Astrocyte (in vitro differentiated cells and primary cell): ENCODE measurements at regions not wholly inside any gene's neighbourhood (a gene's known extent, or its start where the extent isn't known, plus 50 kb on each side); places are given as distances from the start of the nearest gene placed in this dataset.
"Not testable (repeated sequence)": the region's sequence is repeated elsewhere in the genome, so short reads cannot be mapped to it uniquely, and the experiment has no call there.

Experiments used
- DNase-seq: peaks from one replicate; pipeline ENCODE4 v3.0.0-alpha.2; 2010; ENCODE audit warnings: low read depth
- FAIRE-seq: peaks from 2 replicates; lab custom pipeline; 2011; peaks lifted over from hg19 to GRCh38; lab: Jason Lieb, UNC
- H2AFZ ChIP-seq: 2 replicates; pipeline ENCODE4 v1.6.0; 2012; ENCODE audit warnings: low read depth, low read length, inconsistent platforms
- H3K27ac ChIP-seq: 2 replicates; pipeline ENCODE4 v1.5.1; 2011; ENCODE audit warnings: low read depth, low read length, inconsistent platforms
- H3K27me3 ChIP-seq: 2 replicates; pipeline ENCODE4 v1.6.0; 2011; ENCODE audit warnings: low read length, inconsistent platforms; ENCODE audit not compliant: insufficient read depth
- H3K36me3 ChIP-seq: 2 replicates; pipeline ENCODE4 v1.5.1; 2011; ENCODE audit warnings: low read length, inconsistent platforms; ENCODE audit not compliant: insufficient read depth
- H3K4me1 ChIP-seq: 2 replicates; pipeline ENCODE4 v1.5.1; 2011; ENCODE audit warnings: low read length, inconsistent platforms; ENCODE audit not compliant: insufficient read depth
- H3K4me2 ChIP-seq: 2 replicates; pipeline ENCODE4 v1.6.0; 2012; ENCODE audit warnings: low read length, inconsistent platforms
- H3K4me3 ChIP-seq: 2 replicates; pipeline ENCODE4 v1.5.1; 2011; ENCODE audit warnings: low read depth, mild to moderate bottlenecking, low read length, inconsistent platforms; ENCODE audit not compliant: insufficient read depth
- H3K79me2 ChIP-seq: 2 replicates; pipeline ENCODE4 v1.6.0; 2012; ENCODE audit warnings: mild to moderate bottlenecking, low read length, inconsistent platforms; ENCODE audit not compliant: insufficient read depth
- H3K9ac ChIP-seq: 2 replicates; pipeline ENCODE4 v1.6.0; 2012; ENCODE audit warnings: mild to moderate bottlenecking, low read length, inconsistent platforms
- H3K9me3 ChIP-seq: 2 replicates; pipeline ENCODE4 v1.5.1; 2012; ENCODE audit warnings: low read depth, mild to moderate bottlenecking, low read length, inconsistent platforms; ENCODE audit not compliant: insufficient read depth
- H4K20me1 ChIP-seq: 2 replicates; pipeline ENCODE4 v1.6.0; 2012; ENCODE audit warnings: low read length, inconsistent platforms; ENCODE audit not compliant: insufficient read depth
- H3K27ac Mint-ChIP-seq: one replicate; pipeline ENCODE4 v1.8.0; 2021; ENCODE audit warnings: mild to moderate bottlenecking, mixed read lengths; ENCODE audit not compliant: unreplicated experiment
- H3K27me3 Mint-ChIP-seq: one replicate; pipeline ENCODE4 v1.8.0; 2021; ENCODE audit warnings: low read depth, mixed read lengths; ENCODE audit not compliant: unreplicated experiment
- H3K36me3 Mint-ChIP-seq: one replicate; pipeline ENCODE4 v1.8.0; 2021; ENCODE audit warnings: low read depth, mixed read lengths; ENCODE audit not compliant: unreplicated experiment
- H3K4me1 Mint-ChIP-seq: one replicate; pipeline ENCODE4 v1.8.0; 2021; ENCODE audit warnings: low read depth, mixed read lengths; ENCODE audit not compliant: unreplicated experiment
- H3K4me3 Mint-ChIP-seq: one replicate; pipeline ENCODE4 v1.8.0; 2021; ENCODE audit warnings: mild to moderate bottlenecking, moderate library complexity, mixed read lengths; ENCODE audit not compliant: unreplicated experiment
- H3K9me3 Mint-ChIP-seq: one replicate; pipeline ENCODE4 v1.8.0; 2021; ENCODE audit warnings: mild to moderate bottlenecking, mixed read lengths; ENCODE audit not compliant: unreplicated experiment
- CTCF ChIP-seq: IDR thresholded peaks from 2 replicates; pipeline ENCODE4 v1.5.1; 2011; ENCODE audit warnings: low read depth, mild to moderate bottlenecking, inconsistent platforms, low read length, moderate library complexity; ENCODE audit not compliant: insufficient read depth
- EZH2 ChIP-seq: IDR thresholded peaks from 2 replicates; pipeline ENCODE4 v1.6.1; 2012; ENCODE audit warnings: mild to moderate bottlenecking, low read length, inconsistent platforms; ENCODE audit not compliant: insufficient read depth

GRCh38 chr12:72178244-72178643, 93.9 kb upstream of the TRHDE start:
- Histone ChIP-seq H3K9ac (no peak overlapping the region), H3K27me3 (no peaks in the 10 kb centered on the region), H3K4me1 (no peaks in the 10 kb centered on the region), H3K9me3 (no peaks in the 10 kb centered on the region), H3K27ac (no peak overlapping the region), H3K79me2 (no peaks in the 10 kb centered on the region), H4K20me1 (no peaks in the 10 kb centered on the region), H2AFZ (no peak overlapping the region), H3K36me3 (no peaks in the 10 kb centered on the region), H3K4me2 (no peak overlapping the region), H3K4me3 (no peak overlapping the region)
- no peaks in the 10 kb centered on the region for H3K36me3 Mint-ChIP-seq
- H3K9me3 Mint-ChIP-seq, result no peaks in the 10 kb centered on the region
- no peaks in the 10 kb centered on the region for H3K27me3 Mint-ChIP-seq
- no peak for DNase-seq
- no peak for TF ChIP-seq EZH2
- no peak for TF ChIP-seq CTCF
- H3K27ac Mint-ChIP-seq, result no peak overlapping the region
- H3K4me1 Mint-ChIP-seq, result no peaks in the 10 kb centered on the region
- no peak overlapping the region for H3K4me3 Mint-ChIP-seq
- no peak for FAIRE-seq

DNA sequence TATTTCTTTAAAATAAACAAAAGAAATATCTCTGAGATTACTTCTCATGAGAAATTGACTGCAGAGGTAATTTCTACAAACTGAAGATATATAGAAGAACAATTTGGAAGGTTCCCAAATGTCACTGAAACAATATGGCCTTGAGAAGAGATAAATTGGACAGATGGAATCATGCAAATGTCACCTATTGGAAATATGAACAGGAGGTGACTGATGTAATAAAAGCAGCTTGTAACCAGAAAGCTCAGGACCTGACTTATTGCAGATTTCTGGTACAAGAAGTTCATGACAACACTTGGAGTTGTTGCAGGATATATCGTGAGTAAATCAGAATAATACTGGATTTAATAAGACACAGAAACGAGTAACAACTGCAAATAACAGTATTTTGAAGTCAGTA, 93.3 kb upstream of the TRHDE start:
- DNase-seq, result no peak
- H3K9me3 ChIP-seq, result no peaks in the 10 kb centered on the region
- H3K27ac ChIP-seq, result no peak overlapping the region
- H2AFZ ChIP-seq, result no peak overlapping the region
- Mint-ChIP-seq H3K27me3 (no peaks in the 10 kb centered on the region), H3K4me3 (no peak overlapping the region), H3K4me1 (no peaks in the 10 kb centered on the region), H3K27ac (no peak overlapping the region), H3K36me3 (no peaks in the 10 kb centered on the region), H3K9me3 (no peaks in the 10 kb centered on the region)
- H4K20me1 ChIP-seq, result no peaks in the 10 kb centered on the region
- no peaks in the 10 kb centered on the region for H3K36me3 ChIP-seq
- no peak overlapping the region for H3K4me3 ChIP-seq
- H3K4me2 ChIP-seq, result no peak overlapping the region
- H3K79me2 ChIP-seq, result no peaks in the 10 kb centered on the region
- no peak for TF ChIP-seq EZH2
- no peak for TF ChIP-seq CTCF
- FAIRE-seq, result no peak
- no peaks in the 10 kb centered on the region for H3K27me3 ChIP-seq
- H3K9ac ChIP-seq, result no peak overlapping the region
- no peaks in the 10 kb centered on the region for H3K4me1 ChIP-seq

GRCh38 chr12:72179841-72180240, 92.3 kb upstream of the TRHDE start:
- no peak overlapping the region for H3K4me2 ChIP-seq
- no peaks in the 10 kb centered on the region for H3K4me1 ChIP-seq
- H3K27ac ChIP-seq, result no peak overlapping the region
- no peaks in the 10 kb centered on the region for H4K20me1 ChIP-seq
- no peaks in the 10 kb centered on the region for H3K27me3 Mint-ChIP-seq
- no peak for DNase-seq
- H3K36me3 Mint-ChIP-seq, result no peaks in the 10 kb centered on the region
- no peak for TF ChIP-seq CTCF
- no peak for TF ChIP-seq EZH2
- H3K9me3 ChIP-seq, result no peaks in the 10 kb centered on the region
- H3K4me3 Mint-ChIP-seq, result no peak overlapping the region
- H3K27me3 ChIP-seq, result no peaks in the 10 kb centered on the region
- no peak for FAIRE-seq
- H3K4me3 ChIP-seq, result no peak overlapping the region
- H3K36me3 ChIP-seq, result no peaks in the 10 kb centered on the region
- no peaks in the 10 kb centered on the region for H3K9me3 Mint-ChIP-seq
- no peak overlapping the region for H2AFZ ChIP-seq
- H3K27ac Mint-ChIP-seq, result no peak overlapping the region
- H3K79me2 ChIP-seq, result no peaks in the 10 kb centered on the region
- H3K9ac ChIP-seq, result no peak overlapping the region
- no peaks in the 10 kb centered on the region for H3K4me1 Mint-ChIP-seq

DNA sequence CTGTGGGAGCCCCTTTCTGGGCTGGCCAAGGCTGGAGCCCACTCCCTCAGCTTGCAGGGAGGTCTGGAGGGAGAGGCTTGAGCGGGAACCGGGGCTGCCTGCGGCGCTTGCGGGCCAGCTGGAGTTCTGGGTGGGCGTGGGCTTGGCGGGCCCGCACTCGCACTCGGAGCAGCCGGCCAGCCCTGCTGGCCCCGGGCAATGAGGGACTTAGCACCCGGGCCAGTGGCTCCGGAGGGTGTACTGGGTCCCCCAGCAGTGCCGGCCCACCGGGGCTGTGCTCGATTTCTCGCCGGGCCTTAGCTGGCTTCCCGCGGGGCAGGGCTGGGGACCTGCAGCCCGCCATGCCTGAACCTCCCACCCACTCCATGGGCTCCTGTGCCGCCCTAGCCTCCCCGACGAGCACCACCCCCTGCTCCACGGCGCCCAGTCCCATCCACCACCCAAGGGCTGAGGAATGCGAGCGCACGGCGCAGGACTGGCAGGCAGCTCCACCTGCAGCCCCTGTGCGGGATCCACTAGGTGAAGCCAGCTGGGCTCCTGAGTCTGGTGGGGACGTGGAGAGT, 87.1 kb upstream of the TRHDE start:
- FAIRE-seq, H3K4me3 ChIP-seq, H3K27me3 ChIP-seq, H3K27me3 Mint-ChIP-seq, DNase-seq, H3K4me2 ChIP-seq, H3K9me3 ChIP-seq, H4K20me1 ChIP-seq, H3K36me3 Mint-ChIP-seq, H3K9me3 Mint-ChIP-seq, H3K36me3 ChIP-seq, H3K27ac Mint-ChIP-seq, H3K4me3 Mint-ChIP-seq, H3K4me1 Mint-ChIP-seq, H3K27ac ChIP-seq, H2AFZ ChIP-seq, H3K79me2 ChIP-seq, H3K9ac ChIP-seq, H3K4me1 ChIP-seq: not testable (repeated sequence)
